ENCODE measurements at regions not wholly inside any gene's neighbourhood (a gene's known extent, or its start where the extent isn't known, plus 50 kb on each side); places are given as distances from the start of the nearest gene placed in this dataset.
"Not testable (repeated sequence)": the region's sequence is repeated elsewhere in the genome, so short reads cannot be mapped to it uniquely, and the experiment has no call there.

DNA sequence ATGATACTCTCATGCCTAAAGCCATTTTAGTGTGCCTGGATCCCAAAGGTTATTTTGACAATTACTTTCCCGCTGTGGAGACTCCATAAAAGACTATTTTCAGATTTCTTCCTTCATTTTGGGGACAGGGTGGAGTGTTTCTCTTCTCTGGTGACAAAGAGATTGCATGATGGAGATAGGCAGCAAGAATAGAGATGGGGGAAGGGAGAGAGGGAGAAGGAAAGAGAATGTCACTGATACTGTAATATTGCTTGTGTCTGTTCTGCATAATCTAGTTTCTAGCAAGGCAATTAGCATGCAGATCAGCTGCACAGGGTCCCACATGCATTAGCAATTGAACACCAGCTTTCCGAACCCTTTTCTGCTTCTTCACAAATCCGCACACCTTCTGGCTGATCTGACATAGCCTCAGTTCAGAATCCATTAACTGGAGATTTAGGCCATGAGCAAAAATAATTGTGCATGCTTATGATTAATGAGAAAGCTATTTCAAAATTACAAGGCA lies 222.4 kb downstream of the OXSM start:
- Histone ChIP-seq H3K4me2 (ENCODE audit: extremely low read depth, insufficient read depth, low read length) (no peak overlapping the region), H3K79me2 (ENCODE audit: control insufficient read depth, insufficient read depth, low read length) (no peaks in the 10 kb centered on the region), H3K9me3 (ENCODE audit: control insufficient read depth, insufficient read depth, low read depth, low read length) (no peaks in the 10 kb centered on the region), H3K27me3 (ENCODE audit: control insufficient read depth, insufficient read depth, low read length) (no peaks in the 10 kb centered on the region), H3K27ac (ENCODE audit: insufficient read depth, low read length) (no peak overlapping the region), H4K20me1 (ENCODE audit: control insufficient read depth, extremely low read depth, insufficient read depth, low read length) (no peaks in the 10 kb centered on the region), H3K9ac (ENCODE audit: insufficient read depth, low read length) (no peak overlapping the region), H2AFZ (ENCODE audit: low read length) (no peak overlapping the region), H3K36me3 (ENCODE audit: control insufficient read depth, insufficient read depth, low read length) (no peaks in the 10 kb centered on the region), H3K4me3 (replicated peaks in 1 of 4; ENCODE audit: control extremely low read depth in 1 of 4, insufficient read depth in 1 of 4, low read depth in 3 of 4, low read length in 4 of 4) (no peak overlapping the region), H3K4me1 (ENCODE audit: control insufficient read depth, extremely low read depth, insufficient read depth, low read length) (no peaks in the 10 kb centered on the region)
- no peak for TF ChIP-seq CTCF (conservative IDR thresholded peaks at IDR 0.05 in 1 of 2, IDR thresholded peaks at IDR 0.05 in 1 of 2; ENCODE audit: low read depth in 1 of 2, low read length in 2 of 2)
- no peak for TF ChIP-seq EZH2 (IDR thresholded peaks at IDR 0.05; ENCODE audit: low read length, missing control alignments)
- DNase-seq (ENCODE audit: low read depth in 2 of 2), result no peak

- Histone ChIP-seq H3K9me3 (ENCODE audit: control insufficient read depth, insufficient read depth, low read depth, low read length) (no peaks in the 10 kb centered on the region), H3K36me3 (ENCODE audit: control insufficient read depth, insufficient read depth, low read length) (no peaks in the 10 kb centered on the region), H4K20me1 (ENCODE audit: control insufficient read depth, extremely low read depth, insufficient read depth, low read length) (no peaks in the 10 kb centered on the region), H2AFZ (ENCODE audit: low read length) (no peak overlapping the region), H3K27me3 (ENCODE audit: control insufficient read depth, insufficient read depth, low read length) (no peaks in the 10 kb centered on the region), H3K4me1 (ENCODE audit: control insufficient read depth, extremely low read depth, insufficient read depth, low read length) (no peaks in the 10 kb centered on the region), H3K4me2 (ENCODE audit: extremely low read depth, insufficient read depth, low read length) (no peak overlapping the region), H3K27ac (ENCODE audit: insufficient read depth, low read length) (no peak overlapping the region), H3K9ac (ENCODE audit: insufficient read depth, low read length) (no peak overlapping the region), H3K79me2 (ENCODE audit: control insufficient read depth, insufficient read depth, low read length) (no peaks in the 10 kb centered on the region), H3K4me3 (replicated peaks in 1 of 4; ENCODE audit: control extremely low read depth in 1 of 4, insufficient read depth in 1 of 4, low read depth in 3 of 4, low read length in 4 of 4) (no peak overlapping the region)
- TF ChIP-seq EZH2 (IDR thresholded peaks at IDR 0.05; ENCODE audit: low read length, missing control alignments) (no peak), CTCF (conservative IDR thresholded peaks at IDR 0.05 in 1 of 2, IDR thresholded peaks at IDR 0.05 in 1 of 2; ENCODE audit: low read depth in 1 of 2, low read length in 2 of 2) (no peak)
- DNase-seq (ENCODE audit: low read depth in 2 of 2), result no peak
Measured at GRCh38 chr3:26015752-26016151, 225.9 kb downstream of the OXSM start.

DNA sequence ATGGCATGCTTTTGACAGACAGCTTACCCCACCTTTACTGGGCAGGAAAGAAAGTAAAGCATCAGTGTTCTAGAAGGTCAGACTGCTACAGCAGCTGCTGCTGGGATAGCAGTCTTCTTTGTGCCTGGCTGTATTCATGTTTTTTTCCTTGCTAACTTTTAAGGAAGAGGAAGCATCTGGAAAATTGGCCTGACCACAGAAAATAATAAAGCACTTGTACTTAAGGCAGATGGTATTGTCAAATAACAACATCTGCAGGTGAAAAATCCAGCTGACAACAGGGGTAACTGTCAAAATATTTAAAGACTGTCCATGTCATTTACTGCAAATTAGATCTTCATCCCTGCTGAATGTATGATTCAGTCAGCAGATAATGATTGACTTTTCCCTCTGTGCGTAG lies 229.0 kb downstream of the OXSM start:
- TF ChIP-seq EZH2 (IDR thresholded peaks at IDR 0.05; ENCODE audit: low read length, missing control alignments), result no peak
- no peak for TF ChIP-seq CTCF (conservative IDR thresholded peaks at IDR 0.05 in 1 of 2, IDR thresholded peaks at IDR 0.05 in 1 of 2; ENCODE audit: low read depth in 1 of 2, low read length in 2 of 2)
- no peaks in the 10 kb centered on the region for H3K36me3 ChIP-seq (ENCODE audit: control insufficient read depth, insufficient read depth, low read length)

GRCh38 chr3:26024206-26024605 lies 234.3 kb downstream of the OXSM start:
- not testable (repeated sequence) for H3K9ac ChIP-seq (ENCODE audit: insufficient read depth, low read length); H3K27me3 ChIP-seq (ENCODE audit: control insufficient read depth, insufficient read depth, low read length); H3K79me2 ChIP-seq (ENCODE audit: control insufficient read depth, insufficient read depth, low read length); H3K4me3 ChIP-seq (replicated peaks in 1 of 4; ENCODE audit: control extremely low read depth in 1 of 4, insufficient read depth in 1 of 4, low read depth in 3 of 4, low read length in 4 of 4); H3K9me3 ChIP-seq (ENCODE audit: control insufficient read depth, insufficient read depth, low read depth, low read length); H3K4me1 ChIP-seq (ENCODE audit: control insufficient read depth, extremely low read depth, insufficient read depth, low read length); H2AFZ ChIP-seq (ENCODE audit: low read length); H3K36me3 ChIP-seq (ENCODE audit: control insufficient read depth, insufficient read depth, low read length); DNase-seq (ENCODE audit: low read depth in 2 of 2); H4K20me1 ChIP-seq (ENCODE audit: control insufficient read depth, extremely low read depth, insufficient read depth, low read length); H3K4me2 ChIP-seq (ENCODE audit: extremely low read depth, insufficient read depth, low read length); H3K27ac ChIP-seq (ENCODE audit: insufficient read depth, low read length)

More for the DNA sequence above, 229.0 kb downstream of the OXSM start:
- H3K9me3 ChIP-seq (ENCODE audit: control insufficient read depth, insufficient read depth, low read depth, low read length), result no peaks in the 10 kb centered on the region
- no peak for DNase-seq (ENCODE audit: low read depth in 2 of 2)
- H3K4me2 ChIP-seq (ENCODE audit: extremely low read depth, insufficient read depth, low read length), result no peak overlapping the region
- H3K4me1 ChIP-seq (ENCODE audit: control insufficient read depth, extremely low read depth, insufficient read depth, low read length), result no peaks in the 10 kb centered on the region
- no peak overlapping the region for H3K27ac ChIP-seq (ENCODE audit: insufficient read depth, low read length)
- H2AFZ ChIP-seq (ENCODE audit: low read length), result no peak overlapping the region
- H3K27me3 ChIP-seq (ENCODE audit: control insufficient read depth, insufficient read depth, low read length), result no peaks in the 10 kb centered on the region
- H3K9ac ChIP-seq (ENCODE audit: insufficient read depth, low read length), result no peak overlapping the region
- no peaks in the 10 kb centered on the region for H3K79me2 ChIP-seq (ENCODE audit: control insufficient read depth, insufficient read depth, low read length)
- H4K20me1 ChIP-seq (ENCODE audit: control insufficient read depth, extremely low read depth, insufficient read depth, low read length), result no peaks in the 10 kb centered on the region
- no peak overlapping the region for H3K4me3 ChIP-seq (replicated peaks in 1 of 4; ENCODE audit: control extremely low read depth in 1 of 4, insufficient read depth in 1 of 4, low read depth in 3 of 4, low read length in 4 of 4)
